Mucosa of descending colon (tissue), 3 donors: ENCODE measurements at regions not wholly inside any gene's neighbourhood (a gene's known extent, or its start where the extent isn't known, plus 50 kb on each side); places are given as distances from the start of the nearest gene placed in this dataset.

Source experiments
- ATAC-seq: fragments of 200-7000 bp; cut with Tn5 transposase; one replicate; pipeline ENCODE4 v1.9.1; 2020; ENCODE audit warnings: mild to moderate bottlenecking, moderate library complexity
- DNase-seq, 3 donors: peaks; one replicate each; pipeline ENCODE4 v3.0.0-alpha.2; 2020
- H3K36me3 ChIP-seq: fragments of 200-600 bp; one replicate; pipeline ENCODE4 v1.8.0; 2021; ENCODE audit warnings: low read depth, mild to moderate bottlenecking
- H3K4me1 ChIP-seq: fragments of 200-600 bp; one replicate; pipeline ENCODE4 v1.8.0; 2021; ENCODE audit warnings: low read depth, mild to moderate bottlenecking
- H3K4me3 ChIP-seq: fragments of 200-600 bp; one replicate; pipeline ENCODE4 v1.8.0; 2021; ENCODE audit warnings: mild to moderate bottlenecking
- H3K9me3 ChIP-seq: fragments of 200-600 bp; one replicate; pipeline ENCODE4 v1.8.0; 2021; ENCODE audit warnings: mild to moderate bottlenecking
- CTCF ChIP-seq: fragments of 200-600 bp; IDR thresholded peaks from one replicate; pipeline ENCODE4 v1.8.0; 2022; ENCODE audit warnings: antibody characterized with exemption, mild to moderate bottlenecking
- intact Hi-C, 2 donors: fragments of 100-400 bp; cut with DNase I in 1 of 2; cut with micrococcal nuclease in 1 of 2; formaldehyde crosslinking; loops; one replicate each; pipeline versions ENCODE4 v1.11.0 to v1.11.1; 2022; cut with DNase I, micrococcal nuclease
- donor health status: DM: no; HTN: no; CAD: no; lungs with moderate emphysema.
- donor health status: DM: no; HTN: no; CAD: no.
- donor health status: DM: no; HTN: yes; CAD: no.

DNA sequence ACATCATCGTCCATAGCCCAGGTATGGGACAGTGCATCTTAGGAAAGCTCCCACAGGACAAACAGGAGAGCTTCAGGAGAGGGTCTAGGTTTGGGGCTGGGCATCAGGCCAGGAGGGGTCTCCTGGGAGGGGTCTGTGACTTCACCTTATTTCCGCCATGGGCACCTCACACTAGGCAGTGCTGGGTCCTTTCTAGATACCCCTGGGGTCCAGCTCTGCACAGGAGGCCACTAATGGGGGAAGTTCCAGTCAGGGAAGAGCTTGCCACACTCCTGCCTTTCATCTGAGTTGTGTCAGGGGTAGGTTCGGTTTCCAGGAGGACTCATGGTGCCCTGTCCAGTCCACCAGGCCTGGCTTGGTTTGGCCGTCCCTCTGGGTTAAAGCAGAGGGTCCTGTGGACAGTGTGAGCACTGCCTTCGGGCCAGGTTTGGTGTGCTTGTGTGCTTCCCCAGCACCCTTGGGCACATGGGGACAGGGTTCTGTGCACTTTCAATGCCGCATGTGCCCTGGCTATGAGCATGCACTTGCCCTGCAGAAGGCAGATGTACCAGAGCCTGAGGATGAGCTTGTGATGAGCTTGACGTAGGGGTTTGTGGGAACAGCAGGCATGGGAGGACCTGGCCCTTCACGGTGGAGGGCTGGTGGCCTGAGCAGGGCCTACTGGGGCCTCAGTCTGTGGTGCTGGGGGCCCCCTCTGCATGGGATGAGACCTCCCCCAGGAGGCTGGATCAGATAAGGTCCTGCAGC, 377.7 kb upstream of the NUPR2 start:
- no peak for TF ChIP-seq CTCF
- Histone ChIP-seq H3K4me1 (no peaks in the 10 kb centered on the region), H3K4me3 (no peak overlapping the region), H3K36me3 (no peaks in the 10 kb centered on the region), H3K9me3 (peaks cover 88% of the 10 kb centered on the region)
- ATAC-seq (no peak), DNase-seq (no peak)
- intact Hi-C loops = no loop called here

GRCh38 chr7:56493196-56493595, 377.0 kb upstream of the NUPR2 start:
- H3K4me3 ChIP-seq = no peak overlapping the region
- ATAC-seq (no peak), DNase-seq (no peak)
- TF ChIP-seq CTCF = no peak
- no peaks in the 10 kb centered on the region for H3K36me3 ChIP-seq
- intact Hi-C loops = no loop called here
- no peaks in the 10 kb centered on the region for H3K4me1 ChIP-seq
- peaks cover 91% of the 10 kb centered on the region for H3K9me3 ChIP-seq

GRCh38 chr7:56491636-56492425, 375.6 kb upstream of the NUPR2 start:
- intact Hi-C loops = no loop called here
- ATAC-seq (no peak), DNase-seq (no peak)
- TF ChIP-seq CTCF = no peak
- Histone ChIP-seq H3K4me3 (no peak overlapping the region), H3K9me3 (peaks cover 96% of the 10 kb centered on the region), H3K36me3 (no peaks in the 10 kb centered on the region), H3K4me1 (no peaks in the 10 kb centered on the region)

DNA sequence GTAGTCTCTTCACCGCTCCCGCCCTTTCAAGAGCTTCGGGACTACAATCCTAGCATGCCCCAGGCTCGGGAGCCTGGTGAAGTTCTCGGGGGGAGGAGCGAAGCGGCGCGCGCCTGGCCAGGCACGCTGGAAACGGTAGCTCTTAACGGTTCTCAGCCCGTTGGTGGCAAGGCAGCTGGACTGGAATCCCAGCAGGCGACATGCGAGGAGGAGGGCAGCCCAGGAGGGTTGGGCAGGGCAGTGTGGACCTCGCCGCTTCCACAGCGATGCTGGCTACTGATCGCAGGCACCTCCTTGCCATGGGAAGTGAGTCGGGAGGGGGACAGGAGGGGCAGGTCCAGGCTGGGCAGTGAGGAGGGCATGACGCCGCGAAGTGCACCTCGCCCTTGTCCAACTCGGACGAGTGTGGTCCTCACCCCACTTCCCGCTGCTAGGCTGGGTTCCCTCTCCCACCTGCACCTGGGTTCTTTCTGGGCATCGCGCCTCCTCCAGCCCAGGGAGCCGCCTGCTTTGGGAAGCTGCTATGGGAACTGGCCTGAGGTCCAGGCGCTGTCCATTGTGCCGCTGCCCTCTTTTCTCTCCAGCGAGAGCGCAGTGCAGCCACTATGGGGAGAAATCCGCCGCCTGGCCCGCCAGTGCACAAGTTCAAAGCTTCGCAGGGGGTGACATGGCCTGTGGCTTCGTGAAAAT, 367.8 kb upstream of the NUPR2 start:
- TF ChIP-seq CTCF = no peak
- no peaks in the 10 kb centered on the region for H3K36me3 ChIP-seq
- ATAC-seq = no peak
- intact Hi-C loops = no loop called here
- no peak for DNase-seq
- no peaks in the 10 kb centered on the region for H3K4me1 ChIP-seq
- H3K4me3 ChIP-seq = no peak overlapping the region
- H3K9me3 ChIP-seq = peaks cover 98% of the 10 kb centered on the region

- intact Hi-C loops = no loop called here
- TF ChIP-seq CTCF = no peak
- no peak overlapping the region for H3K4me3 ChIP-seq
Observed at GRCh38 chr7:56483153-56483552, 366.9 kb upstream of the NUPR2 start.

More at GRCh38 chr7:56483153-56483552, 366.9 kb upstream of the NUPR2 start:
- no peaks in the 10 kb centered on the region for H3K4me1 ChIP-seq
- DNase-seq = no peak
- peaks cover 98% of the 10 kb centered on the region for H3K9me3 ChIP-seq
- no peaks in the 10 kb centered on the region for H3K36me3 ChIP-seq
- ATAC-seq = no peak
